Smooth muscle cell (in vitro differentiated cells): ENCODE measurements at regions not wholly inside any gene's neighbourhood (a gene's known extent, or its start where the extent isn't known, plus 50 kb on each side); places are given as distances from the start of the nearest gene placed in this dataset.
A peak's percentile ranks its signal among the peaks of the same experiment; 100 is the strongest.

Experiments used
- DNase-seq: peaks from one replicate; lab custom pipeline; 2025; ENCODE audit not compliant: unreplicated experiment; lab: John Stamatoyannopoulos, UW
- H2AFZ ChIP-seq: fragments of 200-600 bp; sonication (generic); 2 replicates; pipeline ENCODE4 v1.6.0; 2016; ENCODE audit warnings: antibody characterized with exemption, low read depth, mild to moderate bottlenecking
- H3F3A ChIP-seq: fragments of 200-600 bp; sonication (generic); 2 replicates; pipeline ENCODE4 v1.6.0; 2017; ENCODE audit warnings: antibody characterized with exemption, low read depth
- H3K27ac ChIP-seq: fragments of 200-600 bp; sonication (generic); 2 replicates; pipeline ENCODE4 v1.5.1; 2016; ENCODE audit warnings: low read depth, mild to moderate bottlenecking
- H3K27me3 ChIP-seq: fragments of 200-600 bp; sonication (generic); 2 replicates; pipeline ENCODE4 v1.6.1; 2016; ENCODE audit warnings: low read depth, mild to moderate bottlenecking
- H3K36me3 ChIP-seq: fragments of 200-600 bp; sonication (generic); 2 replicates; pipeline ENCODE4 v1.5.1; 2016; ENCODE audit warnings: low read depth
- H3K4me1 ChIP-seq: fragments of 200-600 bp; sonication (generic); 2 replicates; pipeline ENCODE4 v1.5.1; 2016; ENCODE audit warnings: low read depth
- H3K4me2 ChIP-seq: fragments of 200-600 bp; sonication (generic); 2 replicates; pipeline ENCODE4 v1.6.0; 2016; ENCODE audit warnings: mild to moderate bottlenecking
- H3K4me3 ChIP-seq: fragments of 200-600 bp; sonication (generic); 2 replicates; pipeline ENCODE4 v1.5.1; 2016; ENCODE audit warnings: mild to moderate bottlenecking
- H3K79me2 ChIP-seq: fragments of 200-600 bp; sonication (generic); 2 replicates; pipeline ENCODE4 v1.6.0; 2016; ENCODE audit warnings: low read depth, mild to moderate bottlenecking
- H3K9ac ChIP-seq: fragments of 200-600 bp; sonication (generic); 2 replicates; pipeline ENCODE4 v1.6.0; 2016; ENCODE audit warnings: low read depth
- H3K9me3 ChIP-seq: fragments of 200-600 bp; sonication (generic); replicated peaks from 2 replicates; pipeline ENCODE4 v1.5.1; 2016; ENCODE audit warnings: low read depth
- H4K20me1 ChIP-seq: fragments of 200-600 bp; sonication (generic); 2 replicates; pipeline ENCODE4 v1.6.0; 2016; ENCODE audit warnings: low read depth
- WGBS: methylation state at CpG from one replicate; pipeline ENCODE4 v1.1.7; 2016; ENCODE audit warnings: low lambda C conversion rate; 5-methylcytosine and 5-hydroxymethylcytosine counted together
- TF ChIP-seq, protein P1 (sequence below): fragments of 200-600 bp; sonication (generic); IDR thresholded peaks from 2 replicates; pipeline ENCODE4 v1.5.1; 2017; ENCODE audit warnings: borderline replicate concordance, mild to moderate bottlenecking, antibody characterized with exemption; ENCODE audit not compliant: insufficient read depth, poor library complexity, severe bottlenecking

GRCh38 chr21:38988509-38989378, 183.0 kb downstream of the ETS2 start:
- H3K79me2 ChIP-seq, result no peaks in the 10 kb centered on the region
- no peak overlapping the region for H3K9ac ChIP-seq
- H2AFZ ChIP-seq, result no peak overlapping the region
- H3K4me1 ChIP-seq, result peaks cover 54% of the 10 kb centered on the region
- no peaks in the 10 kb centered on the region for H4K20me1 ChIP-seq
- H3F3A ChIP-seq, result peaks cover 38% of the 10 kb centered on the region
- 85% methylated on average over 29 of the region's 29 CpGs for WGBS
- H3K4me3 ChIP-seq, result no peak overlapping the region
- DNase-seq, result no peak
- TF ChIP-seq, protein P1, sequence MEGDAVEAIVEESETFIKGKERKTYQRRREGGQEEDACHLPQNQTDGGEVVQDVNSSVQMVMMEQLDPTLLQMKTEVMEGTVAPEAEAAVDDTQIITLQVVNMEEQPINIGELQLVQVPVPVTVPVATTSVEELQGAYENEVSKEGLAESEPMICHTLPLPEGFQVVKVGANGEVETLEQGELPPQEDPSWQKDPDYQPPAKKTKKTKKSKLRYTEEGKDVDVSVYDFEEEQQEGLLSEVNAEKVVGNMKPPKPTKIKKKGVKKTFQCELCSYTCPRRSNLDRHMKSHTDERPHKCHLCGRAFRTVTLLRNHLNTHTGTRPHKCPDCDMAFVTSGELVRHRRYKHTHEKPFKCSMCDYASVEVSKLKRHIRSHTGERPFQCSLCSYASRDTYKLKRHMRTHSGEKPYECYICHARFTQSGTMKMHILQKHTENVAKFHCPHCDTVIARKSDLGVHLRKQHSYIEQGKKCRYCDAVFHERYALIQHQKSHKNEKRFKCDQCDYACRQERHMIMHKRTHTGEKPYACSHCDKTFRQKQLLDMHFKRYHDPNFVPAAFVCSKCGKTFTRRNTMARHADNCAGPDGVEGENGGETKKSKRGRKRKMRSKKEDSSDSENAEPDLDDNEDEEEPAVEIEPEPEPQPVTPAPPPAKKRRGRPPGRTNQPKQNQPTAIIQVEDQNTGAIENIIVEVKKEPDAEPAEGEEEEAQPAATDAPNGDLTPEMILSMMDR, result no peak
- H3K4me2 ChIP-seq, result peak overlapping the region; percentile 72
- no peaks in the 10 kb centered on the region for H3K9me3 ChIP-seq
- H3K36me3 ChIP-seq, result no peaks in the 10 kb centered on the region
- peak overlapping the region; percentile 82 for H3K27ac ChIP-seq
- H3K27me3 ChIP-seq, result no peaks in the 10 kb centered on the region

DNA sequence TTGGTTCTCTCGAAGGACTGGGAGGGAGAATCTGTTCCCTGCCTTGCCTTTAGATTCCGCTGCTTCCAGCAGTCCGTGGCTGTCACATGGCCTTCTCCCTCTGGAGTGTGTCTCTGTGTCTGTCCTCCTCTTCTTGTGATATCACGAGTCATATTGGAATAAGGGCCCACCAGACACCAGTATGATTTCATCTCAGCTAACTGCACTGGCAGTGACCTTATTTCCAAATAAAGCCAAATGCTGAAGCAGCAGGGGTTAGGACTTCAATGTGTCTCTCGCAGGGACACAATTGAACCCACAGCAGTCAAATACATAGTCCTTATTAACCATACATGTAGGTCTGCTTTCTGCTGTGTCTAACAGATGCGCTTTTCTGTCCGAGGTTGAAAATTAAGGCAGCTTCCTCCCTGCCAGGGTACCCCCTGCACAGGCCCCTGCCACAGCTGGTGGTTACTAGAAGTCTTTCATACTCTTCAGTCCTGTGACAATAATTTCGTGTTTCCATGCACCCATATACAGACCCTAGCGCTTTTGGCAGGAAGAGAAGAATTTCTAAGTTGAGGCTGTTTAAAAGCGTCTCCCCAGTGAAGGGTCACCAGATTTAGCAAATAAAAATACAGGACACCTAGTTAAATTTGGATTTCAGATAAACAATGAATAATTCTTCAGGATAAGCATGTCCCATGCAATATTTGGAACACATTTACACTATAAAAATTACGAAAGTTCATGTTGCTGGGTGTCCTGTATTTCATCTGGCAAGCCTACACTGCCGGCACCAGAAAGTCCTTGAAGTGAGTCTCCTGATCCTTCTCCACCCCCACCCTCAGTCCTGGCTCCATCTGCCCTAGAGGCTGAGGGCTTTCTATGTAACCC, 182.1 kb downstream of the ETS2 start:
- Histone ChIP-seq H3K4me2 (peak overlapping the region; percentile 59), H3K27me3 (no peaks in the 10 kb centered on the region), H3F3A (peaks cover 38% of the 10 kb centered on the region), H3K9ac (no peak overlapping the region), H3K36me3 (no peaks in the 10 kb centered on the region), H2AFZ (peak overlapping the region; percentile 42), H3K4me3 (no peak overlapping the region), H3K79me2 (no peaks in the 10 kb centered on the region), H4K20me1 (no peaks in the 10 kb centered on the region), H3K4me1 (peaks cover 50% of the 10 kb centered on the region), H3K27ac (peak overlapping the region; percentile 42), H3K9me3 (no peaks in the 10 kb centered on the region)
- 36% methylated on average over 12 of the region's 12 CpGs for WGBS
- TF ChIP-seq, protein P1, result no peak
- DNase-seq, result no peak

- Histone ChIP-seq H3K27me3 (no peaks in the 10 kb centered on the region), H3K4me2 (peak overlapping the region; percentile 59), H3K36me3 (no peaks in the 10 kb centered on the region), H3F3A (peaks cover 38% of the 10 kb centered on the region), H3K9me3 (no peaks in the 10 kb centered on the region), H3K9ac (no peak overlapping the region), H2AFZ (peak overlapping the region; percentile 42), H3K79me2 (no peaks in the 10 kb centered on the region), H4K20me1 (no peaks in the 10 kb centered on the region), H3K27ac (peak overlapping the region; percentile 42), H3K4me3 (no peak overlapping the region), H3K4me1 (peaks cover 50% of the 10 kb centered on the region)
- WGBS, result 57% methylated on average over 13 of the region's 13 CpGs
- no peak for DNase-seq
- TF ChIP-seq, protein P1, result no peak
Measured at GRCh38 chr21:38986806-38987632, 181.3 kb downstream of the ETS2 start.
